ENCODE measurements at regions not wholly inside any gene's neighbourhood (a gene's known extent, or its start where the extent isn't known, plus 50 kb on each side); places are given as distances from the start of the nearest gene placed in this dataset.
"Not testable (repeated sequence)": the region's sequence is repeated elsewhere in the genome, so short reads cannot be mapped to it uniquely, and the experiment has no call there.

- TF ChIP-seq, protein P1, sequence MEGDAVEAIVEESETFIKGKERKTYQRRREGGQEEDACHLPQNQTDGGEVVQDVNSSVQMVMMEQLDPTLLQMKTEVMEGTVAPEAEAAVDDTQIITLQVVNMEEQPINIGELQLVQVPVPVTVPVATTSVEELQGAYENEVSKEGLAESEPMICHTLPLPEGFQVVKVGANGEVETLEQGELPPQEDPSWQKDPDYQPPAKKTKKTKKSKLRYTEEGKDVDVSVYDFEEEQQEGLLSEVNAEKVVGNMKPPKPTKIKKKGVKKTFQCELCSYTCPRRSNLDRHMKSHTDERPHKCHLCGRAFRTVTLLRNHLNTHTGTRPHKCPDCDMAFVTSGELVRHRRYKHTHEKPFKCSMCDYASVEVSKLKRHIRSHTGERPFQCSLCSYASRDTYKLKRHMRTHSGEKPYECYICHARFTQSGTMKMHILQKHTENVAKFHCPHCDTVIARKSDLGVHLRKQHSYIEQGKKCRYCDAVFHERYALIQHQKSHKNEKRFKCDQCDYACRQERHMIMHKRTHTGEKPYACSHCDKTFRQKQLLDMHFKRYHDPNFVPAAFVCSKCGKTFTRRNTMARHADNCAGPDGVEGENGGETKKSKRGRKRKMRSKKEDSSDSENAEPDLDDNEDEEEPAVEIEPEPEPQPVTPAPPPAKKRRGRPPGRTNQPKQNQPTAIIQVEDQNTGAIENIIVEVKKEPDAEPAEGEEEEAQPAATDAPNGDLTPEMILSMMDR (IDR thresholded peaks at IDR 0.05; ENCODE audit: extremely low read depth, missing control alignments) = no peak
- DNase-seq (ENCODE audit: low spot score) = no peak
Observed at GRCh38 chr7:81831883-81832282, 62.0 kb upstream of the HGF start.

- DNase-seq (ENCODE audit: low spot score) = not testable (repeated sequence)
Observed at GRCh38 chr7:81829511-81829910, 59.7 kb upstream of the HGF start.

DNA sequence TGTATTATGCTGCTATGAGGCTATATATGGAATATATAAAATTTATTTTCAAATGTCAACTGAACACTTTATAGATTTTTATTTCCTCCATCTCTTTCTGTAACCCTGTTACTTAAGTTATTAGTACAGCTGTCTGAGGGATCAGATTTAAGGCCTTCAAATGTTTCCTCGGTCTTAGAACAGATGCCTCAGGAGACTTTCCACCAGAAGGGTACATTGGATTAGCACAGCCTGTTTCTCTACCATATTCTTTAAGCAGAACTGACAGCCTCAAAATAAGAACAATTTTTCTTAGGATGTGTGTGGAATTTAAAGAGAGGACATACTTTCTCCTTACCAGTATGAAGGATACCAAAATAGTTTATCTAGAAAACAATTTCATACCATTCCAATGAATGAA lies 53.0 kb upstream of the HGF start:
- DNase-seq (ENCODE audit: low spot score) = no peak
- TF ChIP-seq, protein P1 (IDR thresholded peaks at IDR 0.05; ENCODE audit: extremely low read depth, missing control alignments) = no peak

DNA sequence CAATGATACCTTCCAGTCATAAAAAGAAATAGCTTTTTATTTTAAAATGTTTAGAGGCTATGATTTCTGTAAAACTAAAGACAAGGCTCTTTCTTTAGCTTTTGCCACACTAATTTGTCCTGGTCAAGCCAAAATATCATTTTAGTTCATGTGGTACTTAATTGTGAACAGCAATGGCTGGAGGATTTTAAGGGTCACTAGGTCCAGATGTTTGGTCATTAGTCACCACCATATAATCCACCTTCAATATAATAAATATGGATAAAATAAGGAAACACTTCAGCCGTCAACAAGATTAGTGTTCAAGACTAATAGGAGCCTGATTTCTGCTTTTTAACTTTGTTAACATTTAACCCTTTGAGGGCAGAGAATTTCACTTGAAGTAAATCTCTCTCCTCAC lies 50.0 kb upstream of the HGF start:
- DNase-seq (ENCODE audit: low spot score) = no peak
- TF ChIP-seq, protein P1 (IDR thresholded peaks at IDR 0.05; ENCODE audit: extremely low read depth, missing control alignments) = no peak
